Stimulated activated CD8-positive, alpha-beta memory T cell treated with anti-CD3 and anti-CD28 coated beads, Interleukin-4, amount 100 ng/mL, for 4 hours (primary cell): ENCODE measurements at regions not wholly inside any gene's neighbourhood (a gene's known extent, or its start where the extent isn't known, plus 50 kb on each side); places are given as distances from the start of the nearest gene placed in this dataset.

Experiments
- DNase-seq, 2 donors: peaks; one replicate each; pipeline ENCODE4 v3.0.0-alpha.2; 2020; ENCODE audit warnings: low read depth in 2 of 2, low spot score in 1 of 2

DNA sequence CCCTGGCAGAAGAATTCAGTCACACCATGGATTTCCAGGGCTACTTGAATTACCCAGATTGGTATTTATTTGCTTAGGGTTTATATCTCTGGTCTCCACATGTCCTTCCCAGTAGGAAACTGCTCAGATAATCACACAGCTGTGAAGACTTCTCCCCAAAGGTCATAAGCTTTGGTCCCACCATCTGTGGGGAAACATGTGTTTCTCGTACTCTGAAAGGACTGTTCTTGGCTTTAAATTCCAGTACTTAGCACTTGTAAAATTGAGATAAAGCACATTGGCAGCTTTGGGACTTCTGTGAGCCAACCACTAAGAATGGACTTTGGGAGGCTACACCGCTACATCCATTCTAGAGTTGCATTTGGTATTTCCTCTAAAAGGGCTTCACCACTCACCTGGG is 205.3 kb upstream of the FOXA2 start:
- no peak for DNase-seq

DNA sequence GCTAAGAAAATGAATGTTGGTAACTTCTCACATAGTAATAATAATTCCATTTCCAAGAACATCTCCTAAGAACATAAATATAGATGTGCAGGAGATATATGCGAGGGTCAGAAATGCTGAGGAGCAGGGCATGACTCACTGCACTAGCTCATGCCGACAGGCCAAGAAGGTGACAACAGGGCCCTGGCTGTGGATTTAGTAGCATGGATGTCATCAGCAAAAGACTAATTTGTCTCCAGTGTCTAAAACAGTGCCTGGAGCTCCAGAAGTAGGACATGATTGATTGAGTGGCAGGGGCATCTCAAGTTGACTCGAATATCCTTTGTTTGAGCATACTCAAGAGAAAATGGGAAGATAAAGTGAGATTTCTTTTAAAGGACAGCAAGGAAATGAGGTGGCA is 207.0 kb upstream of the FOXA2 start:
- no peak for DNase-seq

DNA sequence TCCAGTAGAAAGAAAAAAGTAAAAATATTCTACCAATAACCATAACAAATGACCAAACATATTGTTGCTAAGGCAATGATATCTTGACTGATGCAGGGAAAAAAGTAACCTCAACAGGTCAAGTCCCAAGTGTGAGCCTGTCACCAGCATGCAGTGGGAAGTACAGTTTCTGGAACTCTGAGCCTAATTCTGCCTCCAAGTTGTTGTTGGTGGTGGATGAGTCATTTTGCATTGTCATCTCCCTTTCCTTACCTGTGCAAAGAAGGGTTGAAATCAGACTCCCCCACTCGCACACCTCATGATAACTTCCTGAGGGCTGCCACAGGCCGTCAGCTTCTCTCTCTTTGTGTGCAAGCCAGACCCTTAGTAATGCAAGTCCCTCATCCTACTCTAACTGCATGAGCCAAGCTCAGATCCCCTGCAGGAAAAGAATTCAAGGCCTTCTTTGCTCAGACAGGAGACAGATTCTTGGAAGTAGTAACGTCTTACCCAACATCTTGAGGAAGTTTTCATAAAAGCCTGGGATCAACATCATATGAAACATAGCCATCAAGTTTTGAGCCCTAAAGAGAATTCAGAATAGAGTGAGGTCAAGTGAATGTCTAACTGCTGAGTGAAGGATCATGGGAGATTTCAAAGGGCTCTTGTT is 207.6 kb upstream of the FOXA2 start:
- DNase-seq = no peak

DNA sequence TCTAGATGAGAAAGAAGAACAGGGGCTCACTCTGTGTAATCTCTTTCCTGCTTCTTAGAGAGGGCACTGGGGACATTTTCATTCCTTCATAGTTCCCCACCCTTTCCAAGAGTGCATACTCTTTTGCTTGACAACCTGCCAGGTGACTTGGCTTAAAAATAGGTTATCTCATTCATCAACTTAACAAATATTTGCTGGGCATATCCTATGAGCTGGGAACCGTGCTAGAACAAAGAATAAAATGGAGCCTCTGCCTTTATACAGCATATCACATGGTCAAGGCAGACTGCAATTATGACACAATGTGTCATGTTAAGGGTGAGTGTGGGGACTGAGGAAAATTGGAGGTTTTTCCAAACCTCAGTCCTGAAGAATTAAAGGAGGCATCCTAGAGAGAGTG is 209.8 kb upstream of the FOXA2 start:
- DNase-seq = no peak

DNA sequence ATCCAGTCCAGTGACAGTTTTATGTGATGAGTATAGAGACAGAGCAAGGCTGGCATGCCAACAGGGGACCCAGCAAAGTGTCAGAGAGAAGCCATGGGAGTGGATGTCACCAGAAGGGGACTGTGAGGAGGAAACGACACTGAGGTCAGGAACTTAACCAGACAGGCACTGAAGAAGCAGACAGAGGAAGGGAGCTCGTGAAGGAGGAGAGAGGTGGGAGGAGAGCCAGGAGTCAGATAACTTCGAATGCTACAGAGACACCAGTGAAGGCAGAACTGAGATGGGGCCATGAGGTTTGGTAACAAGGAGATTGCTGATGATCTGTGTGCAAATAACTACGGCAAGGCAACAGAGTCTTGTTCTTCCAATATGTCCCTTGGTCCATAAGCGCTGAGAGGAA is 211.1 kb upstream of the FOXA2 start:
- no peak for DNase-seq

DNA sequence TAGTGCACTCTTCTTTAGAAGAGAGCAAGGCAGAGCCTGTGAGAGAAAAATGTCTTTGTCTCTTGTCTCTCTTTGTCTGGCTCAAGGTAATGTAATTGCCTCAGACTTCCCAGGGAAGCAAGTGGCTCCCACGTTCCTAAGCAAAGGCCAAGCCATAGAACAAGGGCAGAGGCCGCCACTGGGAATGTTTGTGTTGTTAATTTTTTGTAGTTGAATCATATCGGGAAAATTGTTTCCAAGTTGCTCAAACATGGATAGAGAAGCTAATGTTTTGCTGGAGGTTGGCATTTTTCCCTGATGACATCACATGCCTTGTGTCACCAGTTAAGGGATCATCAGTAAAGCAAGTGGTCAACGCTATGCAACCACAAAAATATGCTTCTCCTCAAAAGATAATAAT is 211.5 kb upstream of the FOXA2 start:
- no peak for DNase-seq

DNA sequence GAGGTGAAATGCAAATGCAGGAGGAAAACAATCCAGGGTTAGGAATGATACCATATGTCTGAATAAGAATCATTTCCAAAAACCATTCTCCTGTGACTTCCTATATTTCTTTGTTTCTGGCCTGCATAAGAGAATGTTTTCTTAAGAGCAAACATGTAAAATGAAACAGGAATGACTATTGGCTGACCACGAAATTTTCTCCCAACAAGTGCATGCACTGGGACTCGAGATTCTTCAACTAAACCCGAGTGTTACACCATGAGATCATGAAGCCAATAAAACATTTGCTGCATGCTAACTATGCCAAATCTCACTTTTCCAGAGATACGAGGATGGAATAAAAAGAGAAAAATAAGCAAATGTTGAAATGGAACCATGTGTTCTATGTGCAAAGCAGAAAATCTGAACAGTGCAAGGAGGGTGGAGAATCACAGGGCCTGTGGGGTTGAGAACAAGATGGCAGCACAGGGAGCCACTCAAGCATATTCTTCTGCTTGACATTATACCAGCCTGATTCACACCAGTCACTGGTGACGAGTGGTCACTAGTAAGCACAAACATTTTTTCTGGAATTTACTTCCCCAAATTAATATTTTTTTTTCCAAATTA is 212.2 kb upstream of the FOXA2 start:
- DNase-seq = no peak

DNA sequence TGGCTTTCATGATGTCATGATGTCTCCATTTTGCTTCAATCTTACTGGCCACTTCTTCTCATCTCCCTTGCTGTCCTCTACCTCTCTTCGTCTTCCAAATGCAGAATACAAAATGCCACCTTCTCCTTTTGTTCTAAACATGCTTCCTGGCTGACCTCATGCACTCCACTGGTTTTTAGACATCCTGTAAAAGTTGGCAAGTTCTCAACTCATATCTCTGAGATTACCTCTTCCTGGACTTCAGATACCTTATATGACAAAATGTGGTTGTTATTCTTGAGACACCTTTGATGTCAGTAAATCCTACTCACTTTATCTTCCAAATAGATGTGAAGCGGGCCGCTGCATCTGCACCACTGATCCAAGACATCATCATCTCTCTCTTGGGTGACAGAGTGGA is 212.7 kb upstream of the FOXA2 start:
- DNase-seq = no peak

DNA sequence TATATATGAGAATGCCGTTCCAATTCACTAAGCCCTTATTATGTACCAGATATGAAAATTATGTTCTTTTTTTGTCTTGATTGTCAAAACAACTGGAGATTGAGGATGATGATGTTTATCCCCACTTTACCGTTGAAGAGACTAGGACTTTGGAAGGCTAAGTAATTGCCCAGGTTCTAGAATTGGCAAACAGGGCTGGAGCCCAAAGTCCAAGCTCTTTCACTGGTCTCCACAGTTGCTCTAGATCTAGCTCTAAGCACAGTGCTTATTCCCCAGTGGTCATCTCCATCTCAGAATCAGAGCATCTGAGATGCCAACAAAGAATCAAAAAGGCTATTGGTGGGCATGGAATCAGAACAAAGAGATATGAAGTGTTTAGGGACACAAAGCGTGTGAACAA is 215.3 kb upstream of the FOXA2 start:
- no peak for DNase-seq

DNA sequence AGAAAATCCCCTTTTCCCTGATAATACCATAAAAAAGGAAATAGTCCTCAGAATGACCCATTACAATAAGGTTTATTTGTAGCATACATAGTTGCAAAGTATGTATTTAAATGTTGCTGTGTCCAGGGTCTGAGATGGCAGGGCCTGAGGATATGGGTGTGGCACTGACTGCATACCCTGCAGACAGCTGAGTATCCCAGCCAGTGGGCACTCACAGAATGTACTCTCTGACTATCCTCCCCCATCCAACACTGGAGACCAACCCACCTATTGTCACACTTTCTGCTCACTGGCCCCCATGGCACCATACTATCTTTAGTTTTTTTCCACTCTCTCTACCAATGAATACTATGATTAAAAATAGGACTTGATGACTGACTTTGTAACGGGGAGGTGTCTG is 215.8 kb upstream of the FOXA2 start:
- DNase-seq = no peak

DNA sequence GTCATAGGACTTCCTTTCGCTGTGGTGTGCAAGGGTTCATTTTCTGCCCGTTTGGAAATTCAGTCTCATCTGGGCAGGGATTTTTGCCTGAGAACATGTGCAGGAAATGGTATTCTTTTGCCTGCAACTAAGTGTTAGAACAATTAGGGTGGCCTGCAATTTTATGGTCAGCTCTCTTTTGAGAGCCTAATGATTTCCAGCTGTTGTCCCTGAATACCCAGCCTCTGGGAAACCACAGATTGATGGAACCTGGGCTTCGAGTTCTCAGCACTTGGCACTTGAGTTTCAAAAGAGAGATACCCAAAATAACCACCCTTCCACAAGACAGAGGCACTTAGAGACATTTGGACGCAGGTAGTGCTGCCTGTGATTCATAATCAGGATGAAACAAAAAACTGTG is 217.2 kb upstream of the FOXA2 start:
- DNase-seq = no peak

DNA sequence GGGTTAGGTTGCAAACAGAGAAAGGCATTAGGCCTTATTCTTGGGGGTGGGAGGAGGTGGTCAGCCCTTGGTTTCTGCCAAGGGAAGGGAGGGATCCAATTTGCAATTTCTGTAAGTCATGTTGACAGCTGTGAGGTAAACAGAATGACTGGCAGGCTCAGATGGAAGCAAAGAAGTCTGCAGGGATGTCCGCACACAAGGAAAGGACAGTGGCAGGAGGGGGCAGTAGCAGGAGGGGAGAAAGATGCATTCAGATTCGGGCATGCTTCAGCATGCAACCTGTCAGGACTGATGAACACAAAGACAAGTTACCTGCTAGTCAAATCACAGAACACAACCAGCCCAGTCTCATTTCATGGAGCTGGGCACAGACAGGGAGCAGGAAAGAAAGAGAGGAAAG is 217.9 kb upstream of the FOXA2 start:
- DNase-seq = no peak

DNA sequence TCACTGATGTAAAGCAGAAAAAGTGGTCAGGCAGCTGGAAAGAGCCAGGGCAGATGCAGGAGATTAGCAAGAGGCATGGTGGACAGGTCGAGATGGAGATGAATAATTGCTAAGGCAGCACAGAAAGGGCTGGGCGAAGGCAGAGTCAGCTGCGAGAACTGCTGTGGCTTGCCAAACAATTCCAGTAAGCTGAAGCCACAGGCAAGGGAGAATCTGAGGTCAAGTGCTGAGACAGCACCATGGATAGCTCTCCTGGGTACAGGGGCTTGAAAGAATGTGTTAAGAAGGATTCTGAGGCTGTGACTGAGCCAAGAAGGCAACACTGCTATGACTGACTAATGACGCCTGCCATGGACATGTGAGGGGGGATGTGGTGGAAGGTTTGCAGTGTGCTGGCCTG is 220.8 kb upstream of the FOXA2 start:
- no peak for DNase-seq

DNA sequence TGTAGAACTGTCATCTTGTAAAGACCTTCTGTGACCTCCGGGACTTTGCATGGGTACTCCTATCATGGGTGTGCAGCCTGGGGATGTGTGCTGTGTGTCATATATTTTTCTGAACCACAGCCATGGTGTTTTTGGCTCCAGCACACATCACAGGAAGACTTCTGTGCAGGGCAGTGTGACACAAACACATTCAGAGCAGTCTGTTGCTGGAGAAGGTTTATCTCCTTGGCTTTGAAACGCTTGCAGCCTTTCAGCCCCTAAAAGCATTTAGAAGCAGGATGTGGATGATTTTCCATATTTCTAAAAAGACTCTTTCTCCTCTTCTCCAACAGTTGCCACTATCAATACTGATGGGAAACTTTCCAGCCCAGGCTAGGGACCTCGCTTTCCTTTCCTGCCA is 221.6 kb upstream of the FOXA2 start:
- no peak for DNase-seq

DNA sequence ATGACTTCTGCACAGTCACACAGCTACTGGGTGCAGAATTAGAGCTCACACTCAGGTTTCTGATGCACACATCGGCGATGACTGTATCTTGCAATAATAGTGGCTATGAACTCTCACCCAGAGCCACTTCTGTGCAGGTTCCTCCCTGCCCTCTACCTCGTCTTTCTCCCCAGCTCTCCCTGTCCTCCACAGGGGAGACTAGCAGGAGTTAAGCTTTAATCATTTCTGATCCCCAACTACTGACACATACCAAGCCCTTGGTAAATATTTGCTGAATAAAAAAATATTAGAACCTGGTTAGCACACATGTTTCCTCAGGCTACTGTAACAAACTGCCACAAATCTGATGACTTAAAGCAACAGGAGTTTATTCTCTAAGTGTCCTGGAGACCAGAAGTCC is 222.7 kb upstream of the FOXA2 start:
- DNase-seq = no peak

DNA sequence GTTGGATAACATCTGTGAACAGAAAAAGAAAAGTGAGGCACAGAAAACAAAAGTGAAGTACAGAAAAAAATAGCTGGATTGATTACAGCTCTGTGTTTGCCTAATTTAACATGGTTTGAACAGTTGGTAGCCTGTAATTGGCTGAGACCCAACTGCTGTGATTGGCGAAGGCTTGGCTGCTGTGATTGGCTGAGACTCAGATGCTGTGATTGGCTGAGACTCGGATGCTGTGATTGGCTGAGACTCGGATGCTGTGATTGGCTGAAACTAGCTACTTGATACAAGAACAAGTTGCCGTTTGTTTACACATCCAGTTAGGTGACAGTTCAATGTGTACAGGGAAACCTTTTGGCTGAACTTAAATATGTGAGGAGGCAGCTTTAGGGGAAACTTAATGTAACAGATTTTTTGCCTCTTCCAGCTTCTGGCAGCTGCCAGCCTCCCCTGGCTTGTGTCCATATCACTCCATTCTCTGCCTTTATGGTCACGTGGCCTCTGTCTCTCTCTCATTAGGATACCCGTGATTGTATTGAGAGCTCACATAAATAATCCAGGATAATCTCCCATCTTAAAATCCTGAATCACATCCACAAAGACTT is 223.4 kb upstream of the FOXA2 start:
- DNase-seq = no peak

DNA sequence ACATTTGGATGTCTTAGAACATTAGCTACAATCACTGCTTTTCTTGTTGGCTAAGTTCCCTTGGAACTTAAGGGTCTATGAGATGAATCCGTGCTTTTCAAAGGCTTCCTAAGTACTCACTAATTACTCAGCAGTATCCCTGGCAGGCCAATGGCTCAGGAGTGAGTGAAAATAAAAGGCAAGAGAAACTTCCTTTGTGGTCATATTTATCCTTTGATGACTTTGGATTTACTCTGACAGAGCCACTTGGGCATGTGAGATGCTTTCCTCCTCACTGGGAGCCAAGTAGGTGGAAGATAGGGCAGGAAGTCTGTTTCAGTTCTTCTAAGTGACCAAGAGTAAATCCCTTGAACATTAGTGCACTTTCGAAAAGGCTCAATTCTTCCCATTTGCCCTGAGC is 224.3 kb upstream of the FOXA2 start:
- DNase-seq = no peak

DNA sequence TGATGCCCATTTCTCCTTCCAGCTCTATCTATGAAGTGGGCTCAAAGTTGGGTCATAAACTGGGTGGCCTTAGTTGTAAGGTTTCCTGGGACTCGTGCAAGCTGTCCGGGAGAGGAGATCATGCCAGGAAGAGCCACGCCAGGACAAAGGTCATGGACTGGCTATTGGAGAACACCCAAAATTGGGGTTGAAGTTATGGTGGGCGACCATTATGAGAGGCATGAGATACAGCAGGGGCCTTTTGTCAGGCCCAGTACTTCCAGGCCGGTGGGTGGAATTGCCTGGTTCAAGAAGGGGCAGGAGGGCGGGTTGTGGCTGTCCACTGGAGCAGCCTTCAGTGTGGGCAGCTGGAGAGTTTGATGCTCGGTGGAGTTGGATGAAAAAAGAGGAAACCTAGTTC is 225.1 kb upstream of the SSTR4 start:
- DNase-seq = no peak

DNA sequence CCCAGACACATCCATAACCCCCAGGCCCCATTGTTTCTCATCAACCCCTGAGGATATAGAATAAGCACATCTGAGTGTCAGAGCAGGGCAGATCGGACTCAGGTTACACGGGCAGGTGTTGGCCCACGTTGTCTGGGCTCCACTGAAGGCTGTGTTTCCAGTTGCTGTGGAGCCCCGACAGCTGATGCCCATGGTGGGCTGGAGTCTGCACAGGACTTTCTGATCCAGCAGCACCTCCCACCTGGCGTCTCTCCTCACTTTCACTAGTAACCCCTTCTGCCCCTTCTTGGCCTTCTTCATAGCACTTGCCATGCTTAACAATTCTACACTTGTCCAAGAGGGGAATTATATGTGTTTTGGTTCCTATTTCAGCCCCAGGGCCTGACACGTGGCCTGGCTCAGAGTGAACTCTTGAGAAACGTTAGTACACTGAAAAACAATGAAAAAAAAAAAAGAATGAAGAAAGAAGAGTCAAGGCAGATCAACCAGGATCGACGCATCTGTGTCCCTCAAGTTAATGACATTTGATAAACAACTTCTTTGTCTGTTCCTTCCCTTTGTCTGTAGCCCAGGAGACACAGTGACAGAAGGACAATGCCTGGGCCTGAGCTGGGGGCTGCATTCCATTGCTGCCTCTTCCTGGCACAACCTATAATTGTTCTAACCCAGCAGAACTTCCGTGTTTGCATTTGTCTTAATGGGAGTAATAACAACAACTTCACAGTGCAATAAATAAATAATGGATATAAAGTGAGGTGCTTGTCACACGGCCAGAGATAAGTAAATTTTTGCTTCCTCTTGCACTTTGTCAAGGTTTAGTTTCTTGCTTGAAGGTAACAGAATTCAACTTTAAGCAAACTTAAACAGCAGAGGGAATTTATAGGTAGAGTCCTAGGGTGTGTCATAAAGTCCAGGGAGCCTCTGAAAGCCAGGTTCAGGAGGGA is 224.2 kb upstream of the SSTR4 start:
- DNase-seq = no peak

DNA sequence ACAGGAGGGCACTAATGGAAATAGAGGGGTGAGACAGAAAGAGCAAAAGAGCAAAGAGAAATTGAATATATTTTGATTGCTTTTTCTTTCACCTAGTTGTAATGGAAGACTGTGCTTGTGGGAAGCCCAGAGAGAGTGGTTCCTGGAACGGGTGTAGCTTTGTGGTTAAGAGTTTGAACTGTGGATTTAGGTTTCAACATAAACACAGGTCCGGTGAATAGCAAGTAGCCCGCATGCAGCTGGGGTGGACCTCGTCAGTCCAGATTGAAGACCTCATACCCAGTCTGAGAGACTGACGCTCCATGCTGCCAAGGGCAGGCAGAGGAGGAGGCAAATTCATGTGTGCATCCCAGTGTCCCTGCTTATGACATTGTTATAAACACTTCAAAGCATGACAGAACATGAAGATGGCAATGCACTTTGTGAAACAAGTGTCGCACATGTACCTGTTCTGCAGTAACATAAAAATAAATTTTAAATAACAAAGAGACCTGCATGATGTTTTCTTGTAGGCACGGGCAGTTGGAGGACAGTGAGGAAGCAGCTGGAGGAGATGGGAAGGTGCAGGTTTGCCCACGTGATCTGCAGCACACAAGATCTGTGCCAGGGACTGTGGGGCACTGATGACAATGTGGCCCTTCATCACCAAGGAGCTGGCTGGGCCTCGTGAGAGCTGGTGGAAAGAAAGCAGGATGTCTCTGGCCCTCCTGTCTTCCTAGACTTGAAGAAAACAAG is 220.5 kb upstream of the SSTR4 start:
- DNase-seq = no peak

DNA sequence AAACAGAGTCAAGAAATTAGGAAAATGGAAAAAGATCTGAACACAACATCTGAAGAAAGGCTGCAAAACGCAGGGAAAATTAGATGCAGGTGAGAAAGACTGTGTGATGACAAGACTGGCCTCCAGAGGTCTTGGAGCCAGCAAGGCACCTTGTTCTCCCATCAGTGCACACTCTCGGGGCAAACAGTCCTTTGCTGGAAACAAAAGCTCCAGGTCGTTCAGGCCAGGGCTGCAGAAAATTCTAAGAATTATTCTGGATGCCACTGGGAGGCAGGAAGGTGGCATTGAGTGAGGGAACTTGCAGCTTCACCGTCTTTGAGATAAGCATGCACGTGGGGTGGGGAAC is 219.9 kb upstream of the SSTR4 start:
- no peak for DNase-seq
